Kidney (tissue), 13 donors: ENCODE measurements at regions not wholly inside any gene's neighbourhood (a gene's known extent, or its start where the extent isn't known, plus 50 kb on each side); places are given as distances from the start of the nearest gene placed in this dataset.
A peak's percentile ranks its signal among the peaks of the same experiment; 100 is the strongest.

Experiments used
- DNase-seq, 5 donors: peaks; one replicate each; pipeline ENCODE4 v3.0.0-alpha.2; 2013 to 2020
- FAIRE-seq: peaks from 2 replicates; lab custom pipeline; 2012; peaks lifted over from hg19 to GRCh38; lab: Jason Lieb, UNC
- H3K27ac ChIP-seq, 2 donors: one replicate each; pipeline ENCODE4 v1.7.0; 2013; ENCODE audit warnings: low read depth in 2 of 2, low read length in 2 of 2, inconsistent platforms in 1 of 2
- H3K27me3 ChIP-seq: one replicate; pipeline ENCODE4 v1.7.1; 2013; ENCODE audit warnings: low read length, inconsistent platforms; ENCODE audit not compliant: control insufficient read depth, insufficient read depth
- H3K36me3 ChIP-seq, 3 donors: one replicate each; pipeline versions ENCODE4 v1.7.0 to v1.7.1; 2013; ENCODE audit warnings: low read length in 3 of 3, control low read depth in 1 of 3, inconsistent platforms in 1 of 3; ENCODE audit not compliant: insufficient read depth in 3 of 3, control insufficient read depth in 2 of 3
- H3K4me1 ChIP-seq, 3 donors: one replicate each; pipeline versions ENCODE4 v1.7.0 to v1.7.1; 2013; ENCODE audit warnings: low read length in 3 of 3, inconsistent platforms in 1 of 3, low read depth in 1 of 3; ENCODE audit not compliant: control insufficient read depth in 2 of 3, insufficient read depth in 2 of 3
- H3K4me3 ChIP-seq, 3 donors: one replicate each; pipeline versions ENCODE4 v1.7.0 to v1.8.1; 2013; ENCODE audit warnings: low read length in 3 of 3, control low read depth in 1 of 3, inconsistent platforms in 1 of 3
- H3K9ac ChIP-seq, 3 donors: one replicate each; pipeline versions ENCODE4 v1.7.0 to v1.7.1; 2013; ENCODE audit warnings: low read length in 3 of 3, control low read depth in 1 of 3, inconsistent platforms in 1 of 3
- H3K9me3 ChIP-seq, 3 donors: one replicate each; pipeline versions ENCODE4 v1.7.0 to v1.7.1; 2013; ENCODE audit warnings: low read length in 3 of 3, control low read depth in 1 of 3, inconsistent platforms in 1 of 3; ENCODE audit not compliant: control insufficient read depth in 2 of 3, insufficient read depth in 1 of 3
- intact Hi-C: fragments of 100-400 bp; cut with DNase I; formaldehyde crosslinking; loops from one replicate; pipeline ENCODE4 v1.11.1; 2022
- TF ChIP-seq, protein P1 (sequence below): IDR thresholded peaks from 3 replicates; pipeline ENCODE4 v1.5.1; 2012; ENCODE audit warnings: mild to moderate bottlenecking, moderate library complexity, borderline replicate concordance; ENCODE audit not compliant: insufficient read depth; ENCODE audit errors: extremely low read depth
- donor health status: control.
- donor health status: control.
- donor health status: control.
- donor health status: control.
- donor health status: control.
- donor health status: DM: yes; HTN: yes; CAD: no.
- donor health status: Normal renal cell carcinoma (clear cell type).

DNA sequence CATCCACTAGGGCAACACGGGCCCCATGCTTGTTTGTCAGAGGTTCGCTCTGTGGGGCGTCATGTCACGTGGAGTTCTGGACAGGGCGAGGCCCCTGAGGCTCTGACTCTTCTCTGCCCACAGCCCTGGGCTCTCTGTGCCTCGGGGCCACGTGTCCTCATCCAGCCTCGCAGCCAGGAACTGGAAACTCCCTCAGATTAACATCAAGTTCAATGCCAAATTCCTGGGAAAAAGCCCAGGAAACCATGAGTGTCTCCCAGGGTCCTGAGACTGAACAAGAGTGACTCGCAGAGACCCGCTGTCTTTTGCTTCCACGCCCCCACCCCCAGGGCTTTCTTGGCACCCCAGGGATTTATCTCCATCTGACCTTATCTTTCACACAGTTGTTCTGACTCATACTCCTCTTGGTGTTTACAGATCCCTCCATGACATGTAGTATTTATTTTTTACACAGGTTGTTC is 174.0 kb upstream of the PIEZO2 start:
- Histone ChIP-seq H3K36me3 (no peaks in the 10 kb centered on the region), H3K4me1 (no peaks in the 10 kb centered on the region), H3K4me3 (no peak overlapping the region), H3K27me3 (no peaks in the 10 kb centered on the region), H3K27ac (no peak overlapping the region), H3K9me3 (no peaks in the 10 kb centered on the region), H3K9ac (no peak overlapping the region)
- intact Hi-C loops, result no loop called here
- TF ChIP-seq, protein P1, sequence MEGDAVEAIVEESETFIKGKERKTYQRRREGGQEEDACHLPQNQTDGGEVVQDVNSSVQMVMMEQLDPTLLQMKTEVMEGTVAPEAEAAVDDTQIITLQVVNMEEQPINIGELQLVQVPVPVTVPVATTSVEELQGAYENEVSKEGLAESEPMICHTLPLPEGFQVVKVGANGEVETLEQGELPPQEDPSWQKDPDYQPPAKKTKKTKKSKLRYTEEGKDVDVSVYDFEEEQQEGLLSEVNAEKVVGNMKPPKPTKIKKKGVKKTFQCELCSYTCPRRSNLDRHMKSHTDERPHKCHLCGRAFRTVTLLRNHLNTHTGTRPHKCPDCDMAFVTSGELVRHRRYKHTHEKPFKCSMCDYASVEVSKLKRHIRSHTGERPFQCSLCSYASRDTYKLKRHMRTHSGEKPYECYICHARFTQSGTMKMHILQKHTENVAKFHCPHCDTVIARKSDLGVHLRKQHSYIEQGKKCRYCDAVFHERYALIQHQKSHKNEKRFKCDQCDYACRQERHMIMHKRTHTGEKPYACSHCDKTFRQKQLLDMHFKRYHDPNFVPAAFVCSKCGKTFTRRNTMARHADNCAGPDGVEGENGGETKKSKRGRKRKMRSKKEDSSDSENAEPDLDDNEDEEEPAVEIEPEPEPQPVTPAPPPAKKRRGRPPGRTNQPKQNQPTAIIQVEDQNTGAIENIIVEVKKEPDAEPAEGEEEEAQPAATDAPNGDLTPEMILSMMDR, result no peak
- DNase-seq (no peak), FAIRE-seq (no peak)

DNA sequence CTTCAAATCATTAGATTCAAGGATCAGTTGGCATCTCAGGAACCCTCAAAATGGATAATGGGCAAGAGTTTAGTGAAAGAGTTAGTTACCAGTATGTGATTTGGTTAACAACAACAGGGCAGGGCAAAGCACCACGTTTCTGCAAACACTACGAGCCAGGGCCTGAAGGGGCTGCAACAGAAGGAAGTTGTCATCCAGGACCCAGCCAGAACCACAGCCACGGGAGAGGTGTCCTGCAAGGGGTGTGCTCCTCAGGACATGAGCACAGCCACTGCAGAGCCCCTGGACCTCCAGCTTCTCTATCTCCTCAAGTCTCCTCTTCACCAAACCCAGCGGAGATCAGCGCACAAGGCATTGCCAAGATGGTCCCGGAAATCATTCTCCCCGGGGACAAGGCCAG is 173.3 kb upstream of the PIEZO2 start:
- Histone ChIP-seq H3K4me3 (no peak overlapping the region), H3K27ac (no peak overlapping the region), H3K9ac (no peak overlapping the region), H3K4me1 (no peaks in the 10 kb centered on the region), H3K36me3 (no peaks in the 10 kb centered on the region), H3K9me3 (no peaks in the 10 kb centered on the region), H3K27me3 (no peaks in the 10 kb centered on the region)
- DNase-seq (peak in 1 of 5 donors; percentile 26), FAIRE-seq (no peak)
- intact Hi-C loops, result no loop called here
- TF ChIP-seq, protein P1, result no peak

DNA sequence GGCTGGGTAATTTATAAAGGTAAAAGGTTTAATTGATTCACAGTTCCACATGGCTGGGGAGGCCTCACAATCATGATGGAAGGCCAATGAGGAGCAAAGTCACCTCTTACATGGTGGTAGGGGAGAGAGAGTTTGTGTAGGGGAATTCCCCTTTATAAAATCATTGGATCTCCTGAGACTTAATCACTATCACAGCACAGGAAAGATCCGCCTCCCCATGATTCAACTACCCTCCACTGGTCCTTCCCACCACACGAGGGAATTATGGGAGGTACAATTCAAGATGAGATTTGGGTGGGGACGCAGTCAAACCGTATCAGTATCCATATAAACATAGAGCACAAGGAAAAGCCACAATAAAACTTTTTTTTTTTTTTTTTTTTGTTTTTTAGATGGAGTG is 172.6 kb upstream of the PIEZO2 start:
- TF ChIP-seq, protein P1, result no peak
- intact Hi-C loops, result no loop called here

DNA sequence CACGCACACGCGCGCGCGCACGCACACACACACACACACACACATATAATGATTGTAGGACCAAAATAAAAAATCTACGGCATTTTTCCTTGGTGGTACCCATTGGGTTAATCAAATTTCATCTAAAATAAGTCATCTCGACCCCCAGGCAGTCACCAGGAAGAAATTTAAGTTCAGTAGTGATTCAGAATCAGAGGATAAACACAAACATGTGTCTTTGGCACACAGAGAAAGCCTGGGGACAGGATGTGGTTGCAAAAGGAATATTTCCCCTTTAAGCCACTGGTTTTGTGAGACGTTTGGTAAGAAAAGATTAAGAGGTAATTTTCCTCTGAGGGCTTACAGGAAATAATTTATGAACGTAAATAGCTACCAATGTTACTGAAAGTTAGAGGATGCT is 171.6 kb upstream of the PIEZO2 start:
- DNase-seq (no peak), FAIRE-seq (no peak)
- Histone ChIP-seq H3K9ac (no peak overlapping the region), H3K4me1 (no peaks in the 10 kb centered on the region), H3K27ac (no peak overlapping the region), H3K4me3 (no peak overlapping the region), H3K36me3 (no peaks in the 10 kb centered on the region), H3K27me3 (no peaks in the 10 kb centered on the region), H3K9me3 (no peaks in the 10 kb centered on the region)
- intact Hi-C loops, result no loop called here
- TF ChIP-seq, protein P1, result no peak

More for the DNA sequence above, 172.6 kb upstream of the PIEZO2 start:
- FAIRE-seq (no peak), DNase-seq (no peak)
- no peaks in the 10 kb centered on the region for H3K9me3 ChIP-seq
- H3K27ac ChIP-seq, result no peak overlapping the region
- H3K4me1 ChIP-seq, result no peaks in the 10 kb centered on the region
- no peaks in the 10 kb centered on the region for H3K27me3 ChIP-seq
- no peaks in the 10 kb centered on the region for H3K36me3 ChIP-seq
- H3K4me3 ChIP-seq, result no peak overlapping the region
- H3K9ac ChIP-seq, result no peak overlapping the region
